Hepatocyte (in vitro differentiated cells): ENCODE measurements at regions not wholly inside any gene's neighbourhood (a gene's known extent, or its start where the extent isn't known, plus 50 kb on each side); places are given as distances from the start of the nearest gene placed in this dataset.

Experiments used
- DNase-seq: peaks from one replicate; pipeline ENCODE4 v3.0.0-alpha.2; 2016; ENCODE audit warnings: low spot score
- H2AFZ ChIP-seq: fragments of 200-600 bp; sonication (generic); 2 replicates; pipeline ENCODE4 v1.6.0; 2016; ENCODE audit warnings: antibody characterized with exemption, mild to moderate bottlenecking
- H3K27ac ChIP-seq: fragments of 200-600 bp; sonication (generic); 2 replicates; pipeline ENCODE4 v1.5.1; 2016; ENCODE audit warnings: mild to moderate bottlenecking
- H3K27me3 ChIP-seq: fragments of 200-600 bp; sonication (generic); 2 replicates; pipeline ENCODE4 v1.6.1; 2016
- H3K36me3 ChIP-seq: fragments of 200-600 bp; sonication (generic); replicated peaks from 2 replicates; pipeline ENCODE4 v1.5.1; 2016; ENCODE audit warnings: low read depth; ENCODE audit not compliant: insufficient read depth
- H3K4me1 ChIP-seq: fragments of 200-600 bp; sonication (generic); 2 replicates; pipeline ENCODE4 v1.5.1; 2016; ENCODE audit warnings: mild to moderate bottlenecking, moderate library complexity; ENCODE audit not compliant: insufficient read depth
- H3K4me2 ChIP-seq: fragments of 200-600 bp; sonication (generic); 2 replicates; pipeline ENCODE4 v1.6.0; 2016
- H3K4me3 ChIP-seq: fragments of 200-600 bp; sonication (generic); 2 replicates; pipeline ENCODE4 v1.5.1; 2016; ENCODE audit warnings: mild to moderate bottlenecking
- H3K79me2 ChIP-seq: fragments of 200-600 bp; sonication (generic); 2 replicates; pipeline ENCODE4 v1.6.0; 2017; ENCODE audit warnings: mild to moderate bottlenecking
- H3K9me2 ChIP-seq: fragments of 200-600 bp; sonication (generic); replicated peaks from 2 replicates; pipeline ENCODE4 v1.6.0; 2017; ENCODE audit warnings: mild to moderate bottlenecking; ENCODE audit not compliant: insufficient read depth
- H3K9me3 ChIP-seq: fragments of 200-600 bp; sonication (generic); 2 replicates; pipeline ENCODE4 v1.5.1; 2016; ENCODE audit warnings: low read depth, mild to moderate bottlenecking
- H4K20me1 ChIP-seq: fragments of 200-600 bp; sonication (generic); 2 replicates; pipeline ENCODE4 v1.6.0; 2016; ENCODE audit warnings: mild to moderate bottlenecking; ENCODE audit not compliant: insufficient read depth, poor library complexity, severe bottlenecking
- CTCF ChIP-seq: fragments of 200-600 bp; sonication (generic); IDR thresholded peaks from 2 replicates; pipeline ENCODE4 v1.5.1; 2016; ENCODE audit warnings: antibody characterized with exemption, mild to moderate bottlenecking; ENCODE audit not compliant: poor library complexity
- EZH2 ChIP-seq: fragments of 200-600 bp; sonication (generic); IDR thresholded peaks from 2 replicates; pipeline ENCODE4 v1.6.1; 2016; ENCODE audit warnings: antibody characterized with exemption, mild to moderate bottlenecking, borderline replicate concordance
- EZH2phosphoT487 ChIP-seq: fragments of 200-600 bp; sonication (generic); IDR thresholded peaks from one replicate; pipeline ENCODE4 v1.6.1; 2018; ENCODE audit warnings: antibody characterized with exemption, mild to moderate bottlenecking, low read depth, moderate library complexity; ENCODE audit not compliant: unreplicated experiment, severe bottlenecking
- WGBS: methylation state at CpG from one replicate; pipeline ENCODE4 v1.1.6; 2016; ENCODE audit warnings: low lambda C conversion rate; ENCODE audit errors: missing lambda C conversion rate; 5-methylcytosine and 5-hydroxymethylcytosine counted together

GRCh38 chrX:25544641-25545040 lies 528.9 kb upstream of the ARX start:
- TF ChIP-seq EZH2, result no peak
- no peak for TF ChIP-seq CTCF
- TF ChIP-seq EZH2phosphoT487, result no peak
- H3K27me3 ChIP-seq, result no peaks in the 10 kb centered on the region
- no peaks in the 10 kb centered on the region for H3K4me1 ChIP-seq
- no peaks in the 10 kb centered on the region for H3K9me2 ChIP-seq
- H2AFZ ChIP-seq, result no peak overlapping the region
- no peaks in the 10 kb centered on the region for H3K79me2 ChIP-seq
- H3K4me3 ChIP-seq, result no peak overlapping the region
- no peaks in the 10 kb centered on the region for H3K36me3 ChIP-seq
- no peak overlapping the region for H3K4me2 ChIP-seq
- H4K20me1 ChIP-seq, result no peaks in the 10 kb centered on the region
- WGBS, result 45% methylated on average over 3 of the region's 3 CpGs
- DNase-seq, result no peak
- H3K9me3 ChIP-seq, result no peaks in the 10 kb centered on the region
- no peak overlapping the region for H3K27ac ChIP-seq

DNA sequence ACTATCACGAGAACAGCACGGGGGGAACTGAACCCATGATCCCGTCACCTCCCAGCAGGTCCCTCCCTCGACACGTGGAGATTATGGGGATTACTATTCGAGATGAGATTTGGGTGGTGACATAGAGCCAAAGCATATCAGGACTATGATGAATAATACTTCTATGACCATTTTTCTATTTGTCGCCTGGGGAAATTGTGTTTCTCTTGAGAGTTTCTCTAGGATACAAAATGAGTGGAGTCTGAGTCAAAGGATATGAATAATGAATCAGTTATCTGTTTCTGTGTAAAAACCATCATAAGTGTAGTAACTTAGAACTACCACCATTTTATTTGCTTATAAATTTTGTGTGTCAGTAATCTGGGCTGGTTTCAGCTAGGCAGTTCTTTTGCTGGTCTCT lies 533.0 kb upstream of the ARX start:
- Histone ChIP-seq H3K4me2 (no peak overlapping the region), H2AFZ (no peak overlapping the region), H3K9me2 (no peaks in the 10 kb centered on the region), H3K79me2 (no peaks in the 10 kb centered on the region), H3K9me3 (no peaks in the 10 kb centered on the region), H3K4me1 (no peaks in the 10 kb centered on the region), H3K27me3 (no peaks in the 10 kb centered on the region), H4K20me1 (no peaks in the 10 kb centered on the region), H3K36me3 (no peaks in the 10 kb centered on the region), H3K27ac (no peak overlapping the region), H3K4me3 (no peak overlapping the region)
- TF ChIP-seq EZH2 (no peak), CTCF (no peak), EZH2phosphoT487 (no peak)
- WGBS, result 65% methylated on average over 7 of the region's 7 CpGs
- DNase-seq, result no peak

DNA sequence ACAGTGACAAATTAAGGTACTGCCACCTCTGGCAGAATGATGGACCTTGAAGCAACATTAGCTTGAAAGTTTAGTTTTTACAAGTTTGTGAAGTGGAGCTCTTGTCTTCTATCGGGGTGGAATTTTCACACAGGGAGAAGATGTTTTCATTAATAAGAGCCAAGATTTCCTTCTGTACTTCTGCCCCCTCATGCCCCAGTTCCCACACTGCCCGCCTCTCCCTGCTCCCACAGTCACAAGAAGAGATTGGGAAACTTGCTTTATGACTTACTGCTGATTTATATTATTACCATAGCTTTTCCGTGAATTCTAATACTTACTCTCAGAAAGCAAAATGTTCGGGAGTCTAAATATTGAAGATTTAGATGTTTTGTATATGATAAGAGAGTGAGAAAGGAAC lies 539.8 kb upstream of the ARX start:
- no peaks in the 10 kb centered on the region for H4K20me1 ChIP-seq
- no peaks in the 10 kb centered on the region for H3K9me2 ChIP-seq
- DNase-seq, result no peak

More for the DNA sequence above, 539.8 kb upstream of the ARX start:
- Histone ChIP-seq H3K27me3 (no peaks in the 10 kb centered on the region), H3K4me3 (no peak overlapping the region), H3K9me3 (no peaks in the 10 kb centered on the region), H3K79me2 (no peaks in the 10 kb centered on the region), H3K27ac (no peak overlapping the region), H3K4me2 (no peak overlapping the region), H2AFZ (no peak overlapping the region), H3K4me1 (no peaks in the 10 kb centered on the region), H3K36me3 (no peaks in the 10 kb centered on the region)
- TF ChIP-seq EZH2, result no peak
- TF ChIP-seq CTCF, result no peak
- TF ChIP-seq EZH2phosphoT487, result no peak
- whole genome bisulfite sequencing, result 76% methylated on average over 4 of the region's 4 CpGs
